SH-SY5Y (cell line): ENCODE measurements at regions not wholly inside any gene's neighbourhood (a gene's known extent, or its start where the extent isn't known, plus 50 kb on each side); places are given as distances from the start of the nearest gene placed in this dataset.

ENCODE experiments used
- GATA2 ChIP-seq: IDR thresholded peaks from 2 replicates; pipeline ENCODE4 v1.6.1; 2011; ENCODE audit warnings: mild to moderate bottlenecking, low read depth, low read length
- GATA3 ChIP-seq: IDR thresholded peaks from 2 replicates; pipeline ENCODE4 v1.6.1; 2011; ENCODE audit warnings: low read depth, mild to moderate bottlenecking, low read length, moderate library complexity

DNA sequence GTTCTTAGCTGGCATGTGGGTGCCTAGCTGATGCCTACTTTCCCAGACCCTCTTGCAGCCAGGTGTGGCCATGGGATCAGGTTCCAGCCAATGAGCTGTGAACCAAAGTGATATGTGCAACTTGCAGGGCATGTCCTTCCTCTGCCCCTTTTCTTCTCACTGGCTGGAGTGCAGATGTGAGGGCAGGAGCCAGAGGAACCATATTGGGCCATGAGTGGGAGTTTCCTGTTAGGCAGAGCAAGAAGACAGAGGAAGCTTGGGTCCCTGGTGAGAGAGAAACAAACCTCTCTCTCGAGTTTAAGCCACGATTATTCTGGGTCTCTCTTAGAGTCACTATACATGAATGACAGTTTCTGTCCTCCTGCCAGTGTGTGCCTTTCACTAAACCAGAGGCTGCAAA, 120.4 kb upstream of the STX18 start:
- TF ChIP-seq GATA3 (no peak), GATA2 (no peak)

DNA sequence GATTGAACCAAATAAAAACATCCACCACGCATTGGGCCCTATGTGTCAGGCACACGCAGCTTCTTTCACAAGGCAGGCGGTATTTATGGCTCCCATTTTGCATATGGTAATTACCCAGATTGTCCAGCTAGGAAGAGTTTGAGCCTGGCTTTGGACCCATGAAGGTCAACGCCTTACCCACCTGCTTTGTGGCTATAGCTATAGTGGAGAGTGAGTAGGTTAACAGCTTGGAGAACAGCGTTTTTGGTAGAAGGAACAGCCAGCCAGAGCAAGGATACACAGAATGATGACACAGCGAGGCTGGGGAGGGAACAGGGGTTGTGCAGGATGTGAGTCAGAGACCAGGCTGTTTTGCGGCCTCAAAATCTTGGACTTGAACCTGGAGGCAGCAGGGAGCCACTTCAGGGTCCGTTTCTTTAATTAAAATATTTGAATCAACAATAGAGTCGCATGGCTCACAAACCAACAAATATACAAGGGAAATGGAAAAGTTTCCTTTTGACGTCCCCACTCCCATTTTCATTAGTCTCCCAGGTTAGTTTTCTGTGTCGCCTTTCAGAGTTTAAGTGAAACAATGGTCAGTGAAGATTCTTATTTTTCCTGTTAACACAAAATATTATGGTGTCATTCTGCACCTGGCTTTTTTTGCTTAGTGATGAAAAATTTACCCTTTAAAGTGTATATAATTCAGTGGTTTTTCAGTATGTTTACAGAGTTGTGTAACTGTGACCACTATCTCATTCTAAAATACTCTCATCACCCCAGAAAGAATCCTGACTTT, 118.2 kb upstream of the STX18 start:
- TF ChIP-seq GATA3 (no peak), GATA2 (no peak)

DNA sequence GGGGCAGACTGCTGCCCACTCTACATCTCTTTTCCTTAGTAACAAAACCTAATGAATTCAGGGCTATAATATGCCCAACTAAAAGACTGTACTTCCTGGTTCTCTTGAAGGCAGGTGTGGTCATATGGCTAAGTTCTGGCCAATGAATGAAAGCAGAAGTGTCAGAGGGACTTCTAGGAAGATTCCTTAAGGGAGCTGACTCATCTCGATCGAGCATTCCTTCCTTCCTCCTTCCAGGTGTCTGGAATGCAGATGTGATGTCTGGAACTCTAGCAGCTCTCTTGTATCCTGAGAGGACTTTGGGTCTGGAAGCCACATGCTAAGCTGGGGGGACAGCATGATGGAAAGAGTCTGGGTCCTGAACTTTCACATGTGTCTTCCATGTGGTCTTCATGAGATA, 116.2 kb upstream of the STX18 start:
- TF ChIP-seq GATA2 (no peak), GATA3 (no peak)

DNA sequence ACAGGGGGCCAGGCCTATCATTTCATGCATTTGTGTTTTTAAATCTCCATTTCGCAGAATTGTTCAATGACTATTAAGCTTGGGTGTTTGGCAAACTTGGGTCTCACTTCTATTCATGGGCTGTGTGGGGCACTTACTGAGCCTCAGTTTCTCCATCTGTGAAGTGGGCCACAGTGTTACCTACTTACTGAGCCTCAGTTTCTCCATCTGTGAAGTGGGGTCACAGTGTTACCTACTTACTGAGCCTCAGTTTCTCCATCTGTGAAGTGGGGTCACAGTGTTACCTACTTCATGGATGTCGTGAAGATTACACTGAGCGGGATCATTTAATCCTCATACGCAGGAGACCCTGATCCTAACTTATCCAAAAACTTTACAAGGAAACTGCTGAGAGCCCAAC, 115.1 kb upstream of the STX18 start:
- TF ChIP-seq GATA3 (no peak), GATA2 (no peak)

DNA sequence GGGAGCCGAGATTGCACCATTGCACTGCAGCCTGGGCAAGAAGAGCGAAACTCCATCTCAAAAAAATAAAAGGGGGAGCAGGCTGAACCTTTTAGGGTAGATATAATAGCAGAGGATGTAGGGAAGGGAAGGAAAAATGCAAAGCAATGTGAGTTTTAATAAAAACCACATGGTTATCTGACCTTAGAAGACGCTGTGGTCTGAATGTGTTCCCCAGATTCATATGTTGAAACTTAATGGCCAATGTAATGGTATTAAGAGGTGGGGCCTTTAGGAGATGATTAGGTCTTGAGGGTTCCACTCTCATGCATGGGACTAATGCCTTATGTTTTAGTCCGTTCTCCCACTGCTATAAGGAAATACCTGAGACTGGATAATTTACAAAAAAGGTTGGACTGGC, 114.1 kb upstream of the STX18 start:
- TF ChIP-seq GATA2 (no peak), GATA3 (no peak)

DNA sequence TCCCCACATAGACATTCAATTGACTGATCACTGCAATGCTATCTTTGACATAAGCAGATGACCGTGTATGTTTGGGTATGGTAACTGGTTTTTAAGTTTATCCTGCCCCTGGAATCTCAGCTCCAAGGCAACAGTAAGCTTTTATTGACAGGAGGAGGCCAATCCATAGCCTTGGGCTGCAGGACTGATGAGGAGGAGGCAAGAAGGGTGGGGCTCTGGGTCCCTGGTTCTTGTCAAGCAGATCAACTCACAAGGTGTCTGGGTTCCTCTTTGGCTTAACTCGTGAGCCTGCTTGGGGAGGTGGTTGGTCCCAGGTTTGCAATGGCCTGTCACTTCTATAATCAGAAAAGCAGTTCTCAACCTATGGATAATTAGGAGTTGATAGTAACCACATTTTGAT, 113.2 kb upstream of the STX18 start:
- no peak for TF ChIP-seq GATA3

DNA sequence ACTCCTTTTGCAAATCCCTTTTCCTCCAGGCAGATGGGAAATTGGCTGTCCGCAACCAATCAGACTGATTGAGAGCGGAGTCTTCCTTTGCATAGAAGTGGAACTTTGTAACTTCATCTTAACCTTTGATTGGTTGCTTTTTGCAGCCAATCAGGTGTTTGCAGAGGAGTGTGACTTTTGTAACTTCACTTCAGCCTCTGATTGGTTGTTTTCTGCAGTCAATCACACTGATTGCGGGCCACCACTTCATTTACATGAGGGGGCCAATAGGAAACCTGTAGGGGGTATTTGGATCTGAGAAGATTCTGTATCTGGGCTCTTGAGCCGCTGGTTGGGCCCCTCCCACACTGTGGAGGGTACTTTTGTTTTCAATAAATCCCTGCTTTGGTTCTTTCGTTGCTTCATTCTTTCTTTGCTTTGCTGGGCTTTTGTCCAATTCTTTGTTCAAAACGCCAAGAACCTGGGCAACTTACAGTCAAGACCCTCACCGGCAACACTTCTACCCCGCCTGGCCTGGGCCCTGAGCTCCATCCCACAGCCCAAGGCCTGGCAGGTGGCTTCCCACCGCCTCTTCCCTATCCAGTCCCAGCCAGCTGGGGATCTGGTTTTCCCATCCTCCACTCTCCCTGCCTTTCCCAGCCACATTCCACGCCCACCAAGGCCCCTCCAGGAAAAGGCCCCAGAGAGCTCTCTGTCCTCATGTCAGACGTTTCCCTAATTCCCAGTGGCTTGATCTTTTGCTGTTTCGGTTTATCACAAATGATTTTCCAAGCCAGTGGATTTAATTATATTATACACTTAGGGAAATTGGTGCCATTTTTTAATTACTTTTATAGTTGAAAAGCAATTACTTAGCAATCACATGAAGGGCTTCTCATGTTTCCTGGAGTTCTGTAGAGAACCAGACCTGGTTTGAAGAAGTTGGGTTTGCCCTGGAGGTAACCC, 110.2 kb upstream of the STX18 start:
- TF ChIP-seq GATA3 (no peak), GATA2 (no peak)

DNA sequence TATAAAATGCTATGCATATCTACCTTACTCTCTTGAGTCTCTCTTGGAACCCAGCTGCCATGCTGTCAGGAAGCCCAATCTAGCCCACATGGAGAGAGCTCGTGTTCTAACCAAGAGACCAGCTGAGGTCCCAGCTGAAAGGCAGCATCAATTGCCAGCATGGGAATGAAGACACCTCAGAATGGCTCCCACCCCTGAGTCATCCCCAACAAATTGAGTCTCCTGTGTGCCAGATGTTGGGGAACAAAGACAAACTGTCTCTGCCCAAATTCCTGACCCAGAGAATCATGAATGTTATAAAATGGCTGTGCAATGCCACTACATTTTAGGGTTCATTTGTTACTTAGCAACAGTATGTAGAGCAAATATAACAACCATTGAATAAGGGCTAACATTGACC, 105.2 kb upstream of the STX18 start:
- no peak for TF ChIP-seq GATA2
- no peak for TF ChIP-seq GATA3

DNA sequence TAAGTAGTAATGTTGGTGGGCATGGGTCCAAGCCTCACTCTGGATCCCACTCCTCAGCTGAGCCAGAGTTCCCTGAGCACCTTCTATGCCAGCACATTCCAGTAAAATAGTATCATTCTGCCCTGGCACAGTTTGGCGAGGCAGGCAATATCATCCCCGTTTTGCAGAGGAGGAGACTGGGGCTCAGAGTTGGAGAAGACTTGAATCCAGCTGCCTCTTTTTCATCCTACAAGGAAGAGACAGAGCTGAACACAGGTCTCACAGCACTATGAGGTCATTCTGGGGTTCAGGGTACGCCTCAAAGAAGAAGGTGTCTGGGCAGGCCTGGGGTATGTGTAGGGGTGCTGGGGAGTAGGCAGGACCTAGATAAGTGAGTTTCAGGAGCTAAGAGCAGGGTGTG, 103.9 kb upstream of the STX18 start:
- TF ChIP-seq GATA2 = no peak
- TF ChIP-seq GATA3 = no peak

DNA sequence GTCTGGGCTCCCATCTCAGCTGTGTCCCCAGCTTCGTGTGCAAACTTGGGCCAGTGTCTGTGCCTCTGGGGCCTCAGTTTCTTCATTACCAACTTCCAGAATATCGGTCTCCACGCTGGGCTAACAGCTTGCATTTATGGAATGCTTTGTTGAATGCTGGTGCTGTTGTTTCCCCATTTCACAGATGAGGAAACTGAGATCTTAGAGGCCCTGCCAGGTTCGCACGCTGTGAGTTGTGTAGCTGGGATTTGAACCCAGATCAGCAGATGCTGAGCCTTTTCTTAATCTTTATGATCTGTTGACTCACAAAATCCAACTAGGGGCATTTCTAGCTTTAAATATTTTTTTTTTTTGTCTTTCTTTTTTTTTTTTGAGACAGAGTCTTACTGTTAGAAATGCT, 101.5 kb upstream of the STX18 start:
- TF ChIP-seq GATA2 = no peak
- TF ChIP-seq GATA3 = no peak

DNA sequence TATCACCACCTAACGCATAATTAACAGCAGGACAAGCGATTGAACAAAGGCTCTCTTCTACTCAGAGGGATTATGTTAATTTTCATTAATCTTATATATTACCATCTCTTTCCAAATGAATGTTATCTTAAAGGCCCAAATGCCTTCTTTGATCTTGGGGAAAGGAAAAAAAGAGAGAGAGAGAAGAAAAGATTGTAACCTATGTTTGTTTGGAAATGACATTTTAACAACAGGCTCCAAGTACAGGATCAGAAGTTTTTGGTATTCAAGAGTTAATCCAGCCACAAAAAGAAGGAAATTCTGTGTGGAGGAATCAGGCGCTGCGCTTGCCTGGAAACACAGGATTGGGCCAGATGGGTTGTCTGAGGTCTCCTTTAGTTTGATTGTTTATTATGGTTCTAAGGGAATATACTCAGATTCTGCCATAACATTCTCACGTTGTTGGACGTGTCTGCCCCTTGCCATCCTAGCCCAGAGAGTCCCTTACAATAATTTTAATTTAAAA, 100.7 kb upstream of the STX18 start:
- TF ChIP-seq GATA3 (no peak), GATA2 (no peak)

DNA sequence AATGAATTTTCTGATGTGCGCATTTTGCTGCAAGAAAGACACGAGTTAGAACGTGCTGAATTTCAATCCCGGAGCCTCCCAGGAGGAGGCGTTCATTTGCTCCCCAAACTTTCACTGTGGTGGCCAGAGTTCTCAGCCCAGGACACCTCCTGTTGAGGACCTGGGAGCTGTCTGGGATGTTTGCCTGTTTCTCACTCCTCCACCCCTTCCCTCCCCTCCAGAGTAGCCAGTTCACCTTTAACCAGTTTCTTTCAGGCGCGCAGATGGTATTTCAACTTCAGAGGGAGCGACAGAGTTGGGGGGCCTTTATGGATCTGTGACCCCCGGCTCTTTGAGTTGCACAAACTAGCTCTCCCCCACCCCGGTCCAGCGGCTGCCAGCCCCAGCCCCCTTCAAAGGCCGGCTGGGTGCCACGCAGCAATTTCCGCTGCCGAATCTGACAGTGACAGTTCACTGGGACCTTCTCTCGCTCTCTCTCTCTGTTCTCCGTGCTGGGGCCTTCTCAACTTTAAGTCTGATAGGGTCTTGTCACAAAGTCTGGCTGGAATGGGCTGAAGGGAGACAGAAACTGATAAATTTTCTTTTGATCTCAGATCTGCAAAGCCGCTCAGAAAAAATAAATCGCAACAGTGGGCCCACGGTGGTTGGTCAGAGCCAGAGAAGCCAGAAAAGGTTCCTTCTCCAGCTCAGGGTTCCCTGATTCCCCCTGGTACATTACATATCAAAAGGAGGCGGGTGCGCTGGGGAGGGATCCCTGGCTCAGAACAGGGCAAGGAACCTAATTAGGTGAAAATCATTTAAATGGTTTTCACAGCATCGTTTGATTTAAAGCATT, 100.0 kb upstream of the STX18 start:
- TF ChIP-seq GATA2 = no peak
- no peak for TF ChIP-seq GATA3

DNA sequence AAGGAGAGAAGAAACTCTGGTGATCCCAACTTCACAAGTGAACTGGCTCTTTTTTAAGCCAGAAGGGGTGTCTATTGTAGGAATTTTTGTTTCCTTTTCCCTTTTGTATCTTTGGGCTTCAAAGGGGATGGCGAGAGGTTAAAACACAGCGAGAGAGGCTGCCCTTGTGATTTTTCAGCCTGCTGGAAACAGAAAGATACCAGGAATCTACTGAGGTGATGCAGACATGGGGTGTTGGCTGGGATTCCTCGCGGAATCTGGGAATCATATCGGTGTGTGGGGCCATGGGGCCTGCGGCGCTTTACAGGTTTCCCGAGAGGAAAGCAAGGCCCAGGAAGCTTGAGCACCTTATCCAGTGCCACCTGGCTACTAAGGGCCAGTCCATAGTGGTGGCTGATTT, 99.4 kb upstream of the STX18 start:
- no peak for TF ChIP-seq GATA3
- TF ChIP-seq GATA2 = no peak

DNA sequence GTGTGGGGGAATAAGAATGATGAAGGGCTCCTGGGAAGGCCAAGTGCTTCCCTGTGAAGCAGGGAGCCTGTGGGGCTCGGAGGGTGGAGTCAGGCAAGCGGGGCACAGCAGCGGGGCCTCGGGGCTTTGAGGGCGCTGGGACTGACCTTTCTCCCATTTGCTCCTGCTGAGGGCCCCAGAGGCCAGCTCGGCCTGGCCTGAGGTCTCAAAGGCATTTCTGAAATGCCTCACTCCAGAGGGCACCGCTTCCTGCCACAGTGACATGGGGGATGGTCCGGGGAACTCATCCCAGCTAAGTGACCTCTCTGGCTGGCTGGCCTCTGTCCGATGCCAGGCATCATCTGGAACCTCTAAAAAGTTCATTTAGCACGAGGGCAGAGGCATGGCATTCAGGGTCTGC, 98.8 kb upstream of the STX18 start:
- TF ChIP-seq GATA3 (no peak), GATA2 (no peak)

DNA sequence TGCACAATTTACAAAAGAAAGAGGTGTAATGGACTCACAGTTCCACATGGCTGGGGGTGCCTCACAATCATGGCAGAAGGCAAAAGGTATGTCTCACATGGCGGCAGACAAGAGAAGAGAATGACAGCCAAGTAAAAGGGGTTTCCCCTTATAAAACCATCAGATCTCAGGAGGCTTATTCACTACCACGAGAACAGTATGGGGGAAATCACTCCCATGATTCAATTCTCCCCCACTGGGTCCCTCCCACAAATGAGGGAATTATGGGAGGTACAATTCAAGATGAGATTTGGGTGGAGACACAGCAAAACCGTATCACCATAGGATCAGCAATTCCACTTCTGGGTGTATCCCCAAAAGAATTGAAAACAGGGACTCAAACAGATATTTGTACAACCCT, 97.5 kb upstream of the STX18 start:
- no peak for TF ChIP-seq GATA2
- no peak for TF ChIP-seq GATA3
